Caco-2 (cell line): ENCODE measurements at regions not wholly inside any gene's neighbourhood (a gene's known extent, or its start where the extent isn't known, plus 50 kb on each side); places are given as distances from the start of the nearest gene placed in this dataset.

ENCODE experiments used
- BruUV-seq: library from RNA; stranded (reverse); fragments of 400-500 nt; replicated peaks from 2 replicates; lab custom pipeline; 2021; lab: Mats Ljungman, UMichigan
- CTCF ChIA-PET: fragments of 300-600 bp; sonication (Branson Sonifier 250); formaldehyde crosslinking; loops from one replicate; lab custom pipeline; 2022; ENCODE audit warnings: antibody characterized with exemption; lab: Charles Lee
- POLR2A ChIA-PET: fragments of 300-600 bp; sonication (Branson Sonifier 250); formaldehyde crosslinking; loops from one replicate; lab custom pipeline; 2022; ENCODE audit warnings: antibody characterized with exemption; lab: Charles Lee
- DNase-seq, 2 experiments: peaks; one replicate each; pipeline versions ENCODE4 v3.0.0 to v3.0.0-alpha.2; 2020 to 2022
- H3K27me3 ChIP-seq: replicated peaks from 2 replicates; pipeline ENCODE4 v1.6.0; 2011; ENCODE audit warnings: low read length; ENCODE audit not compliant: control insufficient read depth, insufficient read depth
- H3K36me3 ChIP-seq: 2 replicates; pipeline ENCODE4 v1.5.1; 2011; ENCODE audit warnings: low read length; ENCODE audit not compliant: control insufficient read depth, insufficient read depth
- H3K4me1 ChIP-seq: fragments of 250-450 bp; sonication (Bioruptor Pico); 2 replicates; pipeline ENCODE4 v1.5.1; 2020; ENCODE audit warnings: mild to moderate bottlenecking
- H3K4me3 ChIP-seq: 2 replicates; pipeline ENCODE4 v1.5.1; 2011; ENCODE audit warnings: low read depth, mild to moderate bottlenecking, control low read depth, low read length
- H3K9me3 ChIP-seq: fragments of 250-450 bp; sonication (Bioruptor Pico); 2 replicates; pipeline ENCODE4 v1.5.1; 2020; ENCODE audit warnings: mild to moderate bottlenecking, moderate library complexity
- H3K27ac Mint-ChIP-seq: one replicate; pipeline ENCODE4 v1.8.0; 2022; ENCODE audit warnings: mixed read lengths; ENCODE audit not compliant: unreplicated experiment
- H3K27me3 Mint-ChIP-seq: one replicate; pipeline ENCODE4 v1.8.0; 2022; ENCODE audit warnings: mixed read lengths; ENCODE audit not compliant: insufficient read depth, unreplicated experiment
- H3K36me3 Mint-ChIP-seq: one replicate; pipeline ENCODE4 v1.8.0; 2022; ENCODE audit warnings: mild to moderate bottlenecking, mixed read lengths; ENCODE audit not compliant: insufficient read depth, unreplicated experiment
- H3K4me1 Mint-ChIP-seq: one replicate; pipeline ENCODE4 v1.8.0; 2022; ENCODE audit warnings: low read depth, mixed read lengths; ENCODE audit not compliant: unreplicated experiment
- H3K4me3 Mint-ChIP-seq: one replicate; pipeline ENCODE4 v1.8.0; 2022; ENCODE audit warnings: mild to moderate bottlenecking, moderate library complexity, mixed read lengths; ENCODE audit not compliant: unreplicated experiment
- H3K9me3 Mint-ChIP-seq: one replicate; pipeline ENCODE4 v1.8.0; 2022; ENCODE audit warnings: mixed read lengths; ENCODE audit not compliant: unreplicated experiment
- CTCF ChIP-seq, 2 experiments: fragments of 200-600 bp in 1 of 2; IDR thresholded peaks; 1 replicate in 1 of 2; 2 replicates in 1 of 2; pipeline versions ENCODE4 v1.5.1 to v1.8.0; 2011 to 2022; ENCODE audit warnings: antibody characterized with exemption in 1 of 2, control low read depth in 1 of 2, inconsistent platforms in 1 of 2, low read depth in 1 of 2, low read length in 1 of 2, mild to moderate bottlenecking in 1 of 2, moderate library complexity in 1 of 2; ENCODE audit not compliant: insufficient read depth in 1 of 2, severe bottlenecking in 1 of 2, unreplicated experiment in 1 of 2
- intact Hi-C: fragments of 100-400 bp; cut with micrococcal nuclease; formaldehyde crosslinking; loops from one replicate; pipeline ENCODE4 v1.10.0; 2022; ENCODE audit not compliant: unreplicated experiment

- Mint-ChIP-seq H3K4me1 (no peaks in the 10 kb centered on the region), H3K9me3 (no peaks in the 10 kb centered on the region), H3K4me3 (no peak overlapping the region), H3K36me3 (no peaks in the 10 kb centered on the region), H3K27me3 (peaks cover 16% of the 10 kb centered on the region), H3K27ac (no peak overlapping the region)
- H3K4me1 ChIP-seq, result no peaks in the 10 kb centered on the region
- ChIA-PET POLR2A (no interaction called here), CTCF (no interaction called here)
- no peak for TF ChIP-seq CTCF (IDR thresholded peaks at IDR 0.05; ENCODE audit: insufficient read depth in 1 of 2, low read depth in 1 of 2, low read length in 1 of 2, severe bottlenecking in 1 of 2, unreplicated experiment in 1 of 2)
- no peak overlapping the region for H3K4me3 ChIP-seq
- no peaks in the 10 kb centered on the region for H3K27me3 ChIP-seq
- no TSS peak for BruUV-seq
- no peaks in the 10 kb centered on the region for H3K9me3 ChIP-seq
- no peak for DNase-seq
- H3K36me3 ChIP-seq, result no peaks in the 10 kb centered on the region
- intact Hi-C loops, result no loop called here
Measured at GRCh38 chr11:110935018-110935640, 222.9 kb upstream of the ARHGAP20 start.

GRCh38 chr11:110929129-110929528 lies 216.9 kb upstream of the ARHGAP20 start:
- H3K36me3 ChIP-seq, result no peaks in the 10 kb centered on the region
- peaks cover 9% of the 10 kb centered on the region for H3K9me3 Mint-ChIP-seq
- no peak for DNase-seq
- CTCF ChIA-PET, result no interaction called here
- H3K27me3 ChIP-seq, result no peaks in the 10 kb centered on the region
- no peaks in the 10 kb centered on the region for H3K36me3 Mint-ChIP-seq
- H3K4me3 ChIP-seq, result no peak overlapping the region
- no peaks in the 10 kb centered on the region for H3K4me1 Mint-ChIP-seq
- H3K27me3 Mint-ChIP-seq, result peaks cover 15% of the 10 kb centered on the region
- no peaks in the 10 kb centered on the region for H3K4me1 ChIP-seq
- H3K4me3 Mint-ChIP-seq, result no peak overlapping the region
- no peak overlapping the region for H3K27ac Mint-ChIP-seq
- no TSS peak for BruUV-seq
- no peak for TF ChIP-seq CTCF (IDR thresholded peaks at IDR 0.05; ENCODE audit: insufficient read depth in 1 of 2, low read depth in 1 of 2, low read length in 1 of 2, severe bottlenecking in 1 of 2, unreplicated experiment in 1 of 2)
- POLR2A ChIA-PET, result no interaction called here
- intact Hi-C loops, result no loop called here
- peaks cover 4% of the 10 kb centered on the region for H3K9me3 ChIP-seq

GRCh38 chr11:110928391-110928790 lies 216.2 kb upstream of the ARHGAP20 start:
- no peak for DNase-seq
- no peak overlapping the region for H3K27ac Mint-ChIP-seq
- ChIA-PET CTCF (no interaction called here), POLR2A (no interaction called here)
- Histone ChIP-seq H3K4me1 (no peaks in the 10 kb centered on the region), H3K9me3 (peaks cover 4% of the 10 kb centered on the region), H3K4me3 (no peak overlapping the region), H3K36me3 (no peaks in the 10 kb centered on the region), H3K27me3 (no peaks in the 10 kb centered on the region)
- TF ChIP-seq CTCF (IDR thresholded peaks at IDR 0.05; ENCODE audit: insufficient read depth in 1 of 2, low read depth in 1 of 2, low read length in 1 of 2, severe bottlenecking in 1 of 2, unreplicated experiment in 1 of 2), result no peak
- intact Hi-C loops, result no loop called here
- H3K9me3 Mint-ChIP-seq, result peaks cover 9% of the 10 kb centered on the region
- BruUV-seq, result no TSS peak
- H3K27me3 Mint-ChIP-seq, result peaks cover 15% of the 10 kb centered on the region
- no peak overlapping the region for H3K4me3 Mint-ChIP-seq
- no peaks in the 10 kb centered on the region for H3K36me3 Mint-ChIP-seq
- no peaks in the 10 kb centered on the region for H3K4me1 Mint-ChIP-seq
